Keratinocyte (primary cell): ENCODE measurements at regions not wholly inside any gene's neighbourhood (a gene's known extent, or its start where the extent isn't known, plus 50 kb on each side); places are given as distances from the start of the nearest gene placed in this dataset.

Experiments used
- EZH2 ChIP-seq: IDR thresholded peaks from one replicate; pipeline ENCODE4 v1.6.1; 2012; ENCODE audit warnings: inconsistent platforms, mild to moderate bottlenecking, low read length, moderate library complexity
- TF ChIP-seq, protein P1 (sequence below), 3 experiments: IDR thresholded peaks in 1 of 3; conservative IDR thresholded peaks in 1 of 3; optimal IDR thresholded peaks in 1 of 3; 2 replicates in 2 of 3; 3 replicates in 1 of 3; pipeline versions ENCODE3 to v1.5.1; 2011; ENCODE audit warnings: low read length in 3 of 3, mild to moderate bottlenecking in 3 of 3, moderate library complexity in 2 of 3, control low read depth in 1 of 3, inconsistent platforms in 1 of 3; ENCODE audit not compliant: insufficient read depth in 2 of 3; ENCODE audit errors: extremely low read depth in 1 of 3

DNA sequence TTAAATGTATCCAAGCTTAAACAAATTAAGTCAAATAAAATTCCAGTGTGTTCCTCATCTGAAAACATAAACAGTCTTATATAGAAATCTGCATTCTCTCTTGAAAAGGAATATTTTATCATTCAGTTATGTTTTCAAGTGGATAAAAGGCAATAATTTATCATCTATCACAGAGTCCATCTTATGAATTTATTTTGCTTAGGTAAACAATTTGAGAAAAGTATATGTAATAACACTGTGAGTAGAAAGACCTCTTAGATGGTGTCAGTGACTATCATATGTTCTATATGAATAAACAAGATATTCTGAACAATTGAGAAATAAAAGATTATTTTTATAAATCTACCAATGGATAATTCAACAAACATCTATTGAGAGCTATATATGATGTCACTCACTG, 397.6 kb upstream of the GJE1 start:
- TF ChIP-seq, protein P1, sequence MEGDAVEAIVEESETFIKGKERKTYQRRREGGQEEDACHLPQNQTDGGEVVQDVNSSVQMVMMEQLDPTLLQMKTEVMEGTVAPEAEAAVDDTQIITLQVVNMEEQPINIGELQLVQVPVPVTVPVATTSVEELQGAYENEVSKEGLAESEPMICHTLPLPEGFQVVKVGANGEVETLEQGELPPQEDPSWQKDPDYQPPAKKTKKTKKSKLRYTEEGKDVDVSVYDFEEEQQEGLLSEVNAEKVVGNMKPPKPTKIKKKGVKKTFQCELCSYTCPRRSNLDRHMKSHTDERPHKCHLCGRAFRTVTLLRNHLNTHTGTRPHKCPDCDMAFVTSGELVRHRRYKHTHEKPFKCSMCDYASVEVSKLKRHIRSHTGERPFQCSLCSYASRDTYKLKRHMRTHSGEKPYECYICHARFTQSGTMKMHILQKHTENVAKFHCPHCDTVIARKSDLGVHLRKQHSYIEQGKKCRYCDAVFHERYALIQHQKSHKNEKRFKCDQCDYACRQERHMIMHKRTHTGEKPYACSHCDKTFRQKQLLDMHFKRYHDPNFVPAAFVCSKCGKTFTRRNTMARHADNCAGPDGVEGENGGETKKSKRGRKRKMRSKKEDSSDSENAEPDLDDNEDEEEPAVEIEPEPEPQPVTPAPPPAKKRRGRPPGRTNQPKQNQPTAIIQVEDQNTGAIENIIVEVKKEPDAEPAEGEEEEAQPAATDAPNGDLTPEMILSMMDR (optimal IDR thresholded peaks at IDR 0.05 in 1 of 3, IDR thresholded peaks at IDR 0.05 in 1 of 3, conservative IDR thresholded peaks at IDR 0.05 in 1 of 3; ENCODE audit: extremely low read depth in 1 of 3, insufficient read depth in 2 of 3, low read length in 3 of 3), result no peak
- TF ChIP-seq EZH2, result no peak
